Panc1 (cell line): ENCODE measurements at regions not wholly inside any gene's neighbourhood (a gene's known extent, or its start where the extent isn't known, plus 50 kb on each side); places are given as distances from the start of the nearest gene placed in this dataset.

ENCODE experiments used
- POLR2AphosphoS5 ChIP-seq: IDR thresholded peaks from 2 replicates; pipeline ENCODE4 v1.6.1; 2012; ENCODE audit warnings: mild to moderate bottlenecking, low read depth, low read length, moderate library complexity
- TCF7L2 ChIP-seq: IDR thresholded peaks from 2 replicates; pipeline ENCODE4 v1.6.1; 2011; ENCODE audit warnings: mild to moderate bottlenecking, low read depth, low read length, inconsistent platforms
- TF ChIP-seq, protein P1 (sequence below): fragments of 450-650 bp; IDR thresholded peaks from 2 replicates; pipeline ENCODE4 v1.5.1; 2017; ENCODE audit warnings: mild to moderate bottlenecking
- TF ChIP-seq, protein P2 (sequence below), 2 experiments: IDR thresholded peaks; 2 replicates each; pipeline ENCODE4 v1.6.1; 2011 to 2012; ENCODE audit warnings: low read depth in 2 of 2, control low read depth in 1 of 2, low read length in 1 of 2, mild to moderate bottlenecking in 1 of 2, moderate library complexity in 1 of 2; ENCODE audit not compliant: insufficient read depth in 1 of 2

DNA sequence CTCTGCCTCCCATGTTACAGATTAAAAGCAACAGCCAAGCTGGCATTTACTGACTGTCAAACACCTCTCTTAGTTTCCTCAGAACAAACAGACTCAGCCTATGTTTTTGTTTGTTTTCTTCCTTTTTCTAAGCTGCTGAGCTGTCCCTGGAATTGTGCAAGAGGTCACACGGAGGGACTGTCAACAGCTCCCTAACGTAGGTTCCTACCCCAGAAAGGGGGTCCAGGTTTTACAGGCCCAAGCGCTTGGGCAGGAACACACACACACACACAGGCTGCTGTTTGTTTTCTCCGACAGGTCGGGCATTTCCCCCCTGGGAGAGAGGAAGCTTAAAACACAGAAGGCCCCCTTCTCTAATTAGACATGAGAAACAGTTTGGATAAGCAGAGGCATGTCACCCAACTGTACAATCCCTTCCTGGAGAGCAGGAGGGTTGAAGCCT, 739.6 kb upstream of the TBX3 start:
- TF ChIP-seq POLR2AphosphoS5 (no peak), TCF7L2 (no peak)
- TF ChIP-seq, protein P1, sequence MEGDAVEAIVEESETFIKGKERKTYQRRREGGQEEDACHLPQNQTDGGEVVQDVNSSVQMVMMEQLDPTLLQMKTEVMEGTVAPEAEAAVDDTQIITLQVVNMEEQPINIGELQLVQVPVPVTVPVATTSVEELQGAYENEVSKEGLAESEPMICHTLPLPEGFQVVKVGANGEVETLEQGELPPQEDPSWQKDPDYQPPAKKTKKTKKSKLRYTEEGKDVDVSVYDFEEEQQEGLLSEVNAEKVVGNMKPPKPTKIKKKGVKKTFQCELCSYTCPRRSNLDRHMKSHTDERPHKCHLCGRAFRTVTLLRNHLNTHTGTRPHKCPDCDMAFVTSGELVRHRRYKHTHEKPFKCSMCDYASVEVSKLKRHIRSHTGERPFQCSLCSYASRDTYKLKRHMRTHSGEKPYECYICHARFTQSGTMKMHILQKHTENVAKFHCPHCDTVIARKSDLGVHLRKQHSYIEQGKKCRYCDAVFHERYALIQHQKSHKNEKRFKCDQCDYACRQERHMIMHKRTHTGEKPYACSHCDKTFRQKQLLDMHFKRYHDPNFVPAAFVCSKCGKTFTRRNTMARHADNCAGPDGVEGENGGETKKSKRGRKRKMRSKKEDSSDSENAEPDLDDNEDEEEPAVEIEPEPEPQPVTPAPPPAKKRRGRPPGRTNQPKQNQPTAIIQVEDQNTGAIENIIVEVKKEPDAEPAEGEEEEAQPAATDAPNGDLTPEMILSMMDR = no peak
- TF ChIP-seq, protein P2, sequence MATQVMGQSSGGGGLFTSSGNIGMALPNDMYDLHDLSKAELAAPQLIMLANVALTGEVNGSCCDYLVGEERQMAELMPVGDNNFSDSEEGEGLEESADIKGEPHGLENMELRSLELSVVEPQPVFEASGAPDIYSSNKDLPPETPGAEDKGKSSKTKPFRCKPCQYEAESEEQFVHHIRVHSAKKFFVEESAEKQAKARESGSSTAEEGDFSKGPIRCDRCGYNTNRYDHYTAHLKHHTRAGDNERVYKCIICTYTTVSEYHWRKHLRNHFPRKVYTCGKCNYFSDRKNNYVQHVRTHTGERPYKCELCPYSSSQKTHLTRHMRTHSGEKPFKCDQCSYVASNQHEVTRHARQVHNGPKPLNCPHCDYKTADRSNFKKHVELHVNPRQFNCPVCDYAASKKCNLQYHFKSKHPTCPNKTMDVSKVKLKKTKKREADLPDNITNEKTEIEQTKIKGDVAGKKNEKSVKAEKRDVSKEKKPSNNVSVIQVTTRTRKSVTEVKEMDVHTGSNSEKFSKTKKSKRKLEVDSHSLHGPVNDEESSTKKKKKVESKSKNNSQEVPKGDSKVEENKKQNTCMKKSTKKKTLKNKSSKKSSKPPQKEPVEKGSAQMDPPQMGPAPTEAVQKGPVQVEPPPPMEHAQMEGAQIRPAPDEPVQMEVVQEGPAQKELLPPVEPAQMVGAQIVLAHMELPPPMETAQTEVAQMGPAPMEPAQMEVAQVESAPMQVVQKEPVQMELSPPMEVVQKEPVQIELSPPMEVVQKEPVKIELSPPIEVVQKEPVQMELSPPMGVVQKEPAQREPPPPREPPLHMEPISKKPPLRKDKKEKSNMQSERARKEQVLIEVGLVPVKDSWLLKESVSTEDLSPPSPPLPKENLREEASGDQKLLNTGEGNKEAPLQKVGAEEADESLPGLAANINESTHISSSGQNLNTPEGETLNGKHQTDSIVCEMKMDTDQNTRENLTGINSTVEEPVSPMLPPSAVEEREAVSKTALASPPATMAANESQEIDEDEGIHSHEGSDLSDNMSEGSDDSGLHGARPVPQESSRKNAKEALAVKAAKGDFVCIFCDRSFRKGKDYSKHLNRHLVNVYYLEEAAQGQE (IDR thresholded peaks at IDR 0.05; ENCODE audit: insufficient read depth in 1 of 2, low read depth in 2 of 2, low read length in 1 of 2) = no peak
